ENCODE measurements at regions not wholly inside any gene's neighbourhood (a gene's known extent, or its start where the extent isn't known, plus 50 kb on each side); places are given as distances from the start of the nearest gene placed in this dataset.

- no peak for TF ChIP-seq CHD7 (IDR thresholded peaks at IDR 0.05; ENCODE audit: low read depth, low read length)
- TF ChIP-seq HNRNPK (IDR thresholded peaks at IDR 0.05; ENCODE audit: low read depth, low read length, poor library complexity, severe bottlenecking), result no peak
- TF ChIP-seq ATF6 (CRISPR knock-in tag; IDR thresholded peaks at IDR 0.05), result 0 out of 2 replicates have a peak, but pooled peaks have one; percentile 34
- TF ChIP-seq HOMEZ (CRISPR knock-in tag; IDR thresholded peaks at IDR 0.05), result no peak
- TF ChIP-seq ATF7 (IDR thresholded peaks at IDR 0.05), result no peak
- no peak for TF ChIP-seq RFX5 (IDR thresholded peaks at IDR 0.05; ENCODE audit: low read depth, low read length)
- no peak for TF ChIP-seq PHF8 (IDR thresholded peaks at IDR 0.05; ENCODE audit: borderline replicate concordance, low read length)
- TF ChIP-seq TCFL5 (CRISPR knock-in tag; conservative IDR thresholded peaks at IDR 0.05), result no peak
- no peak for TF ChIP-seq RNF219 (CRISPR knock-in tag; IDR thresholded peaks at IDR 0.05)
Observed at GRCh38 chr19:21626924-21627697, 121.7 kb downstream of the ZNF429 start (continued).

Data from K562 (cell line).